HCT116 (cell line): ENCODE measurements at regions not wholly inside any gene's neighbourhood (a gene's known extent, or its start where the extent isn't known, plus 50 kb on each side); places are given as distances from the start of the nearest gene placed in this dataset.

Experiments used
- ATAC-seq: fragments of 200-7000 bp; cut with Tn5 transposase; 2 replicates; pipeline ENCODE4 v1.9.1; 2020; ENCODE audit warnings: mild to moderate bottlenecking, moderate library complexity
- BruUV-seq: library from RNA; stranded (reverse); fragments of 400-500 nt; replicated peaks from 2 replicates; lab custom pipeline; 2021; lab: Mats Ljungman, UMichigan
- CTCF ChIA-PET: fragments of 300-600 bp; sonication (Branson Sonifier 250); formaldehyde crosslinking; loops from one replicate; lab custom pipeline; 2021; ENCODE audit warnings: antibody characterized with exemption; lab: Charles Lee
- POLR2A ChIA-PET: fragments of 300-600, 350-600 bp; sonication (Branson Sonifier 250); formaldehyde crosslinking; loops from one replicate; lab custom pipeline; 2021; ENCODE audit warnings: antibody characterized with exemption; lab: Charles Lee
- RAD21 ChIA-PET, 2 experiments: fragments of 300-600 bp; sonication (Branson Sonifier 250); formaldehyde crosslinking; loops; one replicate each; lab custom pipeline; 2023; ENCODE audit warnings: low total read pairs in 2 of 2; ENCODE audit not compliant: uncharacterized antibody in 2 of 2, unreplicated experiment in 2 of 2, low non-redundant PET in 1 of 2; lab: Charles Lee
- DNase-seq: peaks from one replicate; pipeline ENCODE4 v3.0.0-alpha.2; 2010; ENCODE audit warnings: low read depth, low spot score
- H2AFZ ChIP-seq: fragments of 200-600 bp; shearing (Covaris generic), sonication (generic); 2 replicates; pipeline ENCODE4 v1.6.1; 2017; ENCODE audit warnings: low read depth, mixed run types, mixed read lengths, antibody characterized with exemption, low read length; ENCODE audit not compliant: poor library complexity, severe bottlenecking
- H3K27ac ChIP-seq: 2 replicates; pipeline ENCODE4 v1.5.1; 2012; ENCODE audit warnings: low read depth, low read length
- H3K27me3 ChIP-seq: fragments of 200-600 bp; sonication (generic); 2 replicates; pipeline ENCODE4 v1.6.1; 2016; ENCODE audit warnings: mixed run types, low read length, mixed read lengths; ENCODE audit not compliant: insufficient read depth
- H3K36me3 ChIP-seq, 2 experiments: fragments of 200-500 bp in 1 of 2; fragments of 200-600 bp in 1 of 2; sonication (Bioruptor generic) in 1 of 2; sonication (generic) in 1 of 2; 2 replicates each; pipeline versions ENCODE4 v1.5.1 to v1.6.1; 2014 to 2016; ENCODE audit warnings: low read length in 2 of 2, inconsistent platforms in 1 of 2, mixed read lengths in 1 of 2, mixed run types in 1 of 2; ENCODE audit not compliant: insufficient read depth in 2 of 2, control insufficient read depth in 1 of 2
- H3K4me1 ChIP-seq, 2 experiments: fragments of 200-600 bp in 1 of 2; sonication (generic) in 1 of 2; 2 replicates each; pipeline versions ENCODE4 v1.5.1 to v1.6.1; 2012 to 2017; ENCODE audit warnings: low read length in 2 of 2, inconsistent platforms in 1 of 2, mild to moderate bottlenecking in 1 of 2, mixed read lengths in 1 of 2, mixed run types in 1 of 2, moderate library complexity in 1 of 2; ENCODE audit not compliant: insufficient read depth in 2 of 2, control insufficient read depth in 1 of 2
- H3K4me2 ChIP-seq: fragments of 200-600 bp; sonication (generic); 2 replicates; pipeline ENCODE4 v1.6.1; 2017; ENCODE audit warnings: mixed run types, low read length, mixed read lengths
- H3K4me3 ChIP-seq, 2 experiments: fragments of 200-600 bp in 1 of 2; sonication (generic) in 1 of 2; replicated peaks in 1 of 2; 2 replicates each; pipeline ENCODE4 v1.5.1; 2011 to 2016; ENCODE audit warnings: low read length in 2 of 2, control low read depth in 1 of 2, low read depth in 1 of 2, mild to moderate bottlenecking in 1 of 2, mixed read lengths in 1 of 2, mixed run types in 1 of 2
- H3K79me2 ChIP-seq: fragments of 200-600 bp; sonication (generic); 2 replicates; pipeline ENCODE4 v1.6.1; 2017; ENCODE audit warnings: mild to moderate bottlenecking, mixed run types, low read length, moderate library complexity, mixed read lengths; ENCODE audit not compliant: insufficient read depth
- H3K9ac ChIP-seq: fragments of 200-600 bp; sonication (generic); 2 replicates; pipeline ENCODE4 v1.6.1; 2016; ENCODE audit warnings: low read length, mixed read lengths
- H3K9me2 ChIP-seq: fragments of 200-600 bp; sonication (generic), shearing (Covaris generic); 2 replicates; pipeline ENCODE4 v1.6.1; 2017; ENCODE audit warnings: mixed run types, mild to moderate bottlenecking, moderate library complexity; ENCODE audit not compliant: insufficient read depth
- H3K9me3 ChIP-seq, 2 experiments: fragments of 200-500 bp in 1 of 2; fragments of 200-600 bp in 1 of 2; sonication (Bioruptor generic) in 1 of 2; sonication (generic) in 1 of 2; 2 replicates each; pipeline ENCODE4 v1.6.1; 2014 to 2017; ENCODE audit warnings: low read length in 2 of 2, mixed read lengths in 2 of 2, inconsistent platforms in 1 of 2, low read depth in 1 of 2, mild to moderate bottlenecking in 1 of 2, mixed run types in 1 of 2, moderate library complexity in 1 of 2; ENCODE audit not compliant: control insufficient read depth in 1 of 2, insufficient read depth in 1 of 2
- H4K20me1 ChIP-seq: fragments of 200-600 bp; sonication (generic), shearing (Covaris generic); 2 replicates; pipeline ENCODE4 v1.6.1; 2017; ENCODE audit warnings: mixed run types, mild to moderate bottlenecking, moderate library complexity; ENCODE audit not compliant: insufficient read depth
- CBX3 ChIP-seq: IDR thresholded peaks from 2 replicates; pipeline ENCODE4 v1.6.1; 2012; ENCODE audit warnings: low read depth
- CEBPB ChIP-seq: IDR thresholded peaks from 2 replicates; pipeline ENCODE4 v1.6.1; 2012; ENCODE audit warnings: low read depth
- ELF1 ChIP-seq: IDR thresholded peaks from 2 replicates; pipeline ENCODE4 v1.6.1; 2012; ENCODE audit warnings: low read depth, borderline replicate concordance
- EZH2 ChIP-seq: fragments of 200-600 bp; sonication (generic); IDR thresholded peaks from 2 replicates; pipeline ENCODE4 v1.6.1; 2017; ENCODE audit warnings: antibody characterized with exemption, mixed run types
- EZH2phosphoT487 ChIP-seq: fragments of 200-600 bp; IDR thresholded peaks from 2 replicates; pipeline ENCODE4 v1.6.1; 2018; ENCODE audit warnings: antibody characterized with exemption, borderline replicate concordance
- FOSL1 ChIP-seq: IDR thresholded peaks from 2 replicates; pipeline ENCODE4 v1.6.1; 2012; ENCODE audit warnings: low read depth
- JUND ChIP-seq: IDR thresholded peaks from 2 replicates; pipeline ENCODE4 v1.6.1; 2012
- POLR2AphosphoS5 ChIP-seq: IDR thresholded peaks from 2 replicates; pipeline ENCODE4 v1.6.1; 2011; ENCODE audit warnings: mild to moderate bottlenecking, low read depth, low read length, moderate library complexity
- YY1 ChIP-seq: IDR thresholded peaks from 2 replicates; pipeline ENCODE4 v1.6.1; 2011; ENCODE audit warnings: low read length, low read depth, moderate library complexity, mild to moderate bottlenecking; ENCODE audit not compliant: insufficient replicate concordance; ENCODE audit errors: extremely low read depth
- ZNF274 ChIP-seq: fragments of 200-500 bp; sonication (Bioruptor generic); IDR thresholded peaks from 2 replicates; pipeline ENCODE4 v1.6.1; 2014; ENCODE audit warnings: mild to moderate bottlenecking, low read depth, low read length, inconsistent platforms
- intact Hi-C: fragments of 100-400 bp; cut with micrococcal nuclease; formaldehyde crosslinking; loops from 2 replicates; pipeline ENCODE4 v1.10.0; 2022
- TF ChIP-seq, protein P1 (sequence below): IDR thresholded peaks from 2 replicates; pipeline ENCODE4 v1.6.1; 2011; ENCODE audit warnings: mild to moderate bottlenecking, low read length, moderate library complexity; ENCODE audit not compliant: insufficient replicate concordance; ENCODE audit errors: extremely low read depth

DNA sequence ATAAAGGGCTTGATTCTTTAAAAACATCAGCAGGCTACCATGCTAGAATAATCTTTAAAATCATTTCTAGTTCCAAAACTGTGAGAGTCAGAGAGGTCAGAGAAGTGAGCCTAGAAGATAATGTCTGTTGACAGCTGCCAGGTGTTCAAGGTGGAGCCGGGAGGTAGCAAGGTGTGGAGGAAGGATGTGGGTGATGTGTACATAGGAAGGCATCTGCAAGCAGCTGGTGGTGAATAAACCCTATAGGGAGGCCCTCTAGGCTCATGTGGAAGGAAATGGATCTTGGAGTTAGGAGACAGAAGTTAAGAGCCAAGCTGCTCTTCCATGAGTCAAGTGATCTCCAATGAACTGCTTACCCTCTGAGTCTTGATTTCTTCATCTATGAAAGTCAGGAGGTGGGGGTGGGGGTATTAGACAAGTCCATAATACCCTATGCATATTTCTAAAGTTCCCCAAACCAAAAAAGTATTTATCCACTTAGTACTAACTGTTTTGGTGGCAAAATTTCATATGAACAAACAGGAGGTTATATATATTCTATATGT, 266.3 kb downstream of the RHOU start:
- Histone ChIP-seq H3K36me3 (no peaks in the 10 kb centered on the region), H4K20me1 (no peaks in the 10 kb centered on the region), H3K4me3 (no peak overlapping the region), H3K27me3 (no peaks in the 10 kb centered on the region), H3K79me2 (no peaks in the 10 kb centered on the region), H3K9me3 (no peaks in the 10 kb centered on the region), H2AFZ (no peak overlapping the region), H3K4me1 (no peaks in the 10 kb centered on the region), H3K9me2 (no peaks in the 10 kb centered on the region), H3K27ac (no peak overlapping the region), H3K4me2 (no peak overlapping the region), H3K9ac (no peak overlapping the region)
- ChIA-PET POLR2A (no interaction called here), RAD21 (no interaction called here), CTCF (no interaction called here)
- intact Hi-C loops = no loop called here
- ATAC-seq = no peak
- TF ChIP-seq YY1 (no peak), POLR2AphosphoS5 (no peak), JUND (no peak), CBX3 (no peak), FOSL1 (no peak), ZNF274 (no peak), EZH2phosphoT487 (no peak), ELF1 (no peak), EZH2 (no peak), CEBPB (no peak)
- TF ChIP-seq, protein P1, sequence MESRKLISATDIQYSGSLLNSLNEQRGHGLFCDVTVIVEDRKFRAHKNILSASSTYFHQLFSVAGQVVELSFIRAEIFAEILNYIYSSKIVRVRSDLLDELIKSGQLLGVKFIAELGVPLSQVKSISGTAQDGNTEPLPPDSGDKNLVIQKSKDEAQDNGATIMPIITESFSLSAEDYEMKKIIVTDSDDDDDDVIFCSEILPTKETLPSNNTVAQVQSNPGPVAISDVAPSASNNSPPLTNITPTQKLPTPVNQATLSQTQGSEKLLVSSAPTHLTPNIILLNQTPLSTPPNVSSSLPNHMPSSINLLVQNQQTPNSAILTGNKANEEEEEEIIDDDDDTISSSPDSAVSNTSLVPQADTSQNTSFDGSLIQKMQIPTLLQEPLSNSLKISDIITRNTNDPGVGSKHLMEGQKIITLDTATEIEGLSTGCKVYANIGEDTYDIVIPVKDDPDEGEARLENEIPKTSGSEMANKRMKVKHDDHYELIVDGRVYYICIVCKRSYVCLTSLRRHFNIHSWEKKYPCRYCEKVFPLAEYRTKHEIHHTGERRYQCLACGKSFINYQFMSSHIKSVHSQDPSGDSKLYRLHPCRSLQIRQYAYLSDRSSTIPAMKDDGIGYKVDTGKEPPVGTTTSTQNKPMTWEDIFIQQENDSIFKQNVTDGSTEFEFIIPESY = no peak
- DNase-seq = no peak
- BruUV-seq = no TSS peak
